Neuronal stem cell (in vitro differentiated cells): ENCODE measurements at regions not wholly inside any gene's neighbourhood (a gene's known extent, or its start where the extent isn't known, plus 50 kb on each side); places are given as distances from the start of the nearest gene placed in this dataset.

Experiments used
- DNase-seq: peaks from one replicate; pipeline ENCODE4 v3.0.0-alpha.2; 2013; ENCODE audit warnings: low spot score
- H2AFZ ChIP-seq: one replicate; pipeline ENCODE4 v1.6.1; 2013; ENCODE audit warnings: mild to moderate bottlenecking, low read length, inconsistent platforms
- H2AK5ac ChIP-seq: 2 replicates; pipeline ENCODE4 v1.6.1; 2013; ENCODE audit warnings: low read depth, mild to moderate bottlenecking, inconsistent platforms, low read length, moderate library complexity, mixed read lengths
- H2BK120ac ChIP-seq: 2 replicates; pipeline ENCODE4 v1.6.1; 2013; ENCODE audit warnings: low read depth, mild to moderate bottlenecking, inconsistent platforms, low read length, moderate library complexity, mixed read lengths
- H2BK12ac ChIP-seq: one replicate; pipeline ENCODE4 v1.6.1; 2013; ENCODE audit warnings: low read length, inconsistent platforms
- H2BK15ac ChIP-seq: 2 replicates; pipeline ENCODE4 v1.6.1; 2013; ENCODE audit warnings: mild to moderate bottlenecking, low read length, inconsistent platforms, mixed read lengths
- H2BK5ac ChIP-seq: one replicate; pipeline ENCODE4 v1.6.1; 2013; ENCODE audit warnings: inconsistent platforms, mild to moderate bottlenecking, low read length, moderate library complexity
- H3K14ac ChIP-seq: one replicate; pipeline ENCODE4 v1.6.1; 2013; ENCODE audit warnings: low read length, inconsistent platforms
- H3K18ac ChIP-seq: 2 replicates; pipeline ENCODE4 v1.6.1; 2013; ENCODE audit warnings: low read length, inconsistent platforms
- H3K23ac ChIP-seq: 2 replicates; pipeline ENCODE4 v1.6.1; 2013; ENCODE audit warnings: low read depth, mild to moderate bottlenecking, mixed read lengths, low read length, inconsistent platforms; ENCODE audit not compliant: poor library complexity
- H3K27ac ChIP-seq: replicated peaks from 3 replicates; pipeline ENCODE4 v1.5.1; 2013; ENCODE audit warnings: low read length, inconsistent platforms
- H3K27me3 ChIP-seq, 3 experiments: 2 replicates each; pipeline ENCODE4 v1.6.1; 2013; ENCODE audit warnings: low read length in 3 of 3, mild to moderate bottlenecking in 2 of 3, inconsistent platforms in 1 of 3, low read depth in 1 of 3, mixed read lengths in 1 of 3, moderate library complexity in 1 of 3; ENCODE audit not compliant: control insufficient read depth in 3 of 3, insufficient read depth in 3 of 3
- H3K36me3 ChIP-seq, 2 donors: replicated peaks in 1 of 2; 2 replicates each; pipeline ENCODE4 v1.6.1; 2013; ENCODE audit warnings: low read length in 2 of 2; ENCODE audit not compliant: control insufficient read depth in 2 of 2, insufficient read depth in 2 of 2
- H3K4ac ChIP-seq: 2 replicates; pipeline ENCODE4 v1.6.1; 2013; ENCODE audit warnings: inconsistent platforms, mild to moderate bottlenecking, low read length, moderate library complexity
- H3K4me1 ChIP-seq, 2 donors: 1 replicate in 1 of 2; 2 replicates in 1 of 2; pipeline ENCODE4 v1.6.1; 2013; ENCODE audit warnings: low read length in 2 of 2, low read depth in 1 of 2; ENCODE audit not compliant: control insufficient read depth in 2 of 2, insufficient read depth in 1 of 2
- H3K4me2 ChIP-seq: one replicate; pipeline ENCODE4 v1.6.1; 2013; ENCODE audit warnings: mild to moderate bottlenecking, low read length, inconsistent platforms; ENCODE audit not compliant: insufficient read depth, poor library complexity, severe bottlenecking
- H3K4me3 ChIP-seq, 2 donors: 2 replicates each; pipeline ENCODE4 v1.5.1; 2013; ENCODE audit warnings: low read length in 2 of 2, mild to moderate bottlenecking in 2 of 2, inconsistent platforms in 1 of 2, moderate library complexity in 1 of 2
- H3K79me1 ChIP-seq: one replicate; pipeline ENCODE4 v1.6.1; 2013; ENCODE audit warnings: low read depth, mild to moderate bottlenecking, inconsistent platforms, low read length, moderate library complexity
- H3K9ac ChIP-seq: one replicate; pipeline ENCODE4 v1.6.1; 2013; ENCODE audit warnings: mild to moderate bottlenecking, low read depth, low read length, inconsistent platforms; ENCODE audit not compliant: poor library complexity
- H3K9me3 ChIP-seq, 2 donors: replicated peaks in 1 of 2; 2 replicates each; pipeline versions ENCODE3 to v1.6.1; 2013; ENCODE audit warnings: low read length in 2 of 2, mild to moderate bottlenecking in 2 of 2, inconsistent platforms in 1 of 2, low read depth in 1 of 2, mixed read lengths in 1 of 2, moderate library complexity in 1 of 2; ENCODE audit not compliant: control insufficient read depth in 2 of 2, insufficient read depth in 1 of 2
- H4K8ac ChIP-seq: one replicate; pipeline ENCODE4 v1.6.1; 2013; ENCODE audit warnings: low read depth, mild to moderate bottlenecking, inconsistent platforms, low read length, moderate library complexity
- H4K91ac ChIP-seq: one replicate; pipeline ENCODE4 v1.6.1; 2013; ENCODE audit warnings: low read length, low read depth, mild to moderate bottlenecking, inconsistent platforms; ENCODE audit not compliant: poor library complexity
- WGBS, 2 donors: extraction: QIAGEN DNeasy Blood & Tissue Kit; methylation state at CpG; one replicate each; pipeline ENCODE4 v1.1.7; 2013; ENCODE audit warnings: missing lambda C conversion rate in 2 of 2, mixed read lengths in 1 of 2; ENCODE audit not compliant: insufficient read length in 2 of 2, insufficient replicate concordance in 1 of 2; ENCODE audit errors: extremely low coverage in 2 of 2; 5-methylcytosine and 5-hydroxymethylcytosine counted together

GRCh38 chr6:74720923-74721322, 484.9 kb downstream of the COL12A1 start:
- H3K18ac ChIP-seq: no peak overlapping the region
- WGBS, 2 donors: no CpG with 5 or more reads among the region's 1 CpG
- H3K27ac ChIP-seq: no peak overlapping the region
- H3K14ac ChIP-seq: no peak overlapping the region
- no peak overlapping the region for H2AK5ac ChIP-seq
- no peaks in the 10 kb centered on the region for H3K9me3 ChIP-seq
- no peak overlapping the region for H4K8ac ChIP-seq
- H3K36me3 ChIP-seq: no peaks in the 10 kb centered on the region
- H3K4me3 ChIP-seq: no peak overlapping the region
- H2AFZ ChIP-seq: no peak overlapping the region
- no peak overlapping the region for H3K4ac ChIP-seq
- H3K4me2 ChIP-seq: no peak overlapping the region
- H2BK12ac ChIP-seq: no peak overlapping the region
- DNase-seq: no peak
- no peak overlapping the region for H2BK15ac ChIP-seq
- H2BK5ac ChIP-seq: no peak overlapping the region
- H3K23ac ChIP-seq: no peak overlapping the region
- no peaks in the 10 kb centered on the region for H3K4me1 ChIP-seq
- no peak overlapping the region for H4K91ac ChIP-seq
- no peaks in the 10 kb centered on the region for H3K79me1 ChIP-seq
- no peak overlapping the region for H2BK120ac ChIP-seq
- H3K27me3 ChIP-seq: no peaks in the 10 kb centered on the region
- no peak overlapping the region for H3K9ac ChIP-seq

GRCh38 chr6:74717591-74717990, 488.3 kb downstream of the COL12A1 start:
- Histone ChIP-seq H3K79me1 (no peaks in the 10 kb centered on the region), H2BK5ac (no peak overlapping the region), H3K27me3 (no peaks in the 10 kb centered on the region), H2AFZ (no peak overlapping the region), H3K18ac (no peak overlapping the region), H3K4me2 (no peak overlapping the region), H2BK12ac (no peak overlapping the region), H2AK5ac (no peak overlapping the region), H2BK15ac (no peak overlapping the region), H3K27ac (no peak overlapping the region), H3K23ac (no peak overlapping the region), H4K91ac (no peak overlapping the region), H3K9me3 (no peaks in the 10 kb centered on the region), H3K36me3 (no peaks in the 10 kb centered on the region), H3K14ac (no peak overlapping the region), H3K4ac (no peak overlapping the region), H3K4me1 (no peaks in the 10 kb centered on the region), H3K4me3 (no peak overlapping the region), H2BK120ac (no peak overlapping the region), H4K8ac (no peak overlapping the region), H3K9ac (no peak overlapping the region)
- DNase-seq: no peak

GRCh38 chr6:74715355-74716085, 490.3 kb downstream of the COL12A1 start:
- no peak overlapping the region for H2BK15ac ChIP-seq
- no peak for DNase-seq
- H3K14ac ChIP-seq: no peak overlapping the region
- no peak overlapping the region for H2BK5ac ChIP-seq
- H3K23ac ChIP-seq: no peak overlapping the region
- no CpG with 5 or more reads among the region's 1 CpG for WGBS, 2 donors
- H3K4ac ChIP-seq: no peak overlapping the region
- no peak overlapping the region for H3K9ac ChIP-seq
- H2BK120ac ChIP-seq: no peak overlapping the region
- no peak overlapping the region for H3K18ac ChIP-seq
- H2AK5ac ChIP-seq: no peak overlapping the region
- H3K79me1 ChIP-seq: no peaks in the 10 kb centered on the region
- H3K4me3 ChIP-seq: no peak overlapping the region
- H4K91ac ChIP-seq: no peak overlapping the region
- H2BK12ac ChIP-seq: no peak overlapping the region
- no peaks in the 10 kb centered on the region for H3K4me1 ChIP-seq
- no peaks in the 10 kb centered on the region for H3K36me3 ChIP-seq
- H4K8ac ChIP-seq: no peak overlapping the region
- H2AFZ ChIP-seq: no peak overlapping the region
- H3K27ac ChIP-seq: no peak overlapping the region
- no peak overlapping the region for H3K4me2 ChIP-seq
- H3K27me3 ChIP-seq: no peaks in the 10 kb centered on the region
- H3K9me3 ChIP-seq: no peaks in the 10 kb centered on the region

- Histone ChIP-seq H3K79me1 (no peaks in the 10 kb centered on the region), H2AFZ (no peak overlapping the region), H2BK12ac (no peak overlapping the region), H2BK15ac (no peak overlapping the region), H3K9ac (no peak overlapping the region), H4K8ac (no peak overlapping the region), H3K4me1 (no peaks in the 10 kb centered on the region), H4K91ac (no peak overlapping the region), H2BK5ac (no peak overlapping the region), H3K14ac (no peak overlapping the region), H3K4me2 (no peak overlapping the region), H3K23ac (no peak overlapping the region), H3K4me3 (no peak overlapping the region), H2AK5ac (no peak overlapping the region), H3K27ac (no peak overlapping the region), H2BK120ac (no peak overlapping the region), H3K18ac (no peak overlapping the region), H3K9me3 (no peaks in the 10 kb centered on the region), H3K4ac (no peak overlapping the region), H3K27me3 (no peaks in the 10 kb centered on the region), H3K36me3 (no peaks in the 10 kb centered on the region)
- DNase-seq: no peak
Observed at GRCh38 chr6:74713941-74714340, 491.9 kb downstream of the COL12A1 start.
